Fibroblast of mammary gland (primary cell): ENCODE measurements at regions not wholly inside any gene's neighbourhood (a gene's known extent, or its start where the extent isn't known, plus 50 kb on each side); places are given as distances from the start of the nearest gene placed in this dataset.
A peak's percentile ranks its signal among the peaks of the same experiment; 100 is the strongest.

Source experiments
- DNase-seq: peaks from one replicate; pipeline ENCODE4 v3.0.0-alpha.2; 2010; ENCODE audit warnings: low read depth
- H3K4me3 ChIP-seq: 2 replicates; pipeline ENCODE4 v1.5.1; 2011; ENCODE audit warnings: low read depth, mild to moderate bottlenecking, low read length, moderate library complexity; ENCODE audit not compliant: control insufficient read depth
- TF ChIP-seq, protein P1 (sequence below): conservative IDR thresholded peaks from 2 replicates; pipeline ENCODE4 v1.5.1; 2011; ENCODE audit warnings: low read depth, low read length, inconsistent platforms; ENCODE audit not compliant: control insufficient read depth, insufficient read depth

DNA sequence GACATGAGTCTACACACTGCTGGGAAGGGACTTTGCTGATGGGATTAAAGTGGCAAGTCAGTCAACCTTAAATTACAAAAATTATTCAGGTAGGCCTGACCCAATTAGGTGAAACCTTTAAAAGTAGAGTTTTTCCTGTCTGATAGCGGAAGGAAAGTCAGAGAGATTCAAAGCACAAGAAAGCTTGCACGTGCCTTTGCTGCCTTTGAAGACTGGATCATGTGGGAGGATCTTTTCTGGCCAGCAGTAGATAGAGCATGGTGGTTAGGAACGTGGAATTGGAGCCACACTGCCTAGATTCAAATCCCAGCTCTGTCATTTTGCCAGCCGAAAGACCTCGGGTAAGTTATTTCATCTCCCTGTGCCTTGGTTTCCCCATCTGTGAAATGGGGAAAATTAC lies 265.8 kb upstream of the PROK2 start:
- TF ChIP-seq, protein P1, sequence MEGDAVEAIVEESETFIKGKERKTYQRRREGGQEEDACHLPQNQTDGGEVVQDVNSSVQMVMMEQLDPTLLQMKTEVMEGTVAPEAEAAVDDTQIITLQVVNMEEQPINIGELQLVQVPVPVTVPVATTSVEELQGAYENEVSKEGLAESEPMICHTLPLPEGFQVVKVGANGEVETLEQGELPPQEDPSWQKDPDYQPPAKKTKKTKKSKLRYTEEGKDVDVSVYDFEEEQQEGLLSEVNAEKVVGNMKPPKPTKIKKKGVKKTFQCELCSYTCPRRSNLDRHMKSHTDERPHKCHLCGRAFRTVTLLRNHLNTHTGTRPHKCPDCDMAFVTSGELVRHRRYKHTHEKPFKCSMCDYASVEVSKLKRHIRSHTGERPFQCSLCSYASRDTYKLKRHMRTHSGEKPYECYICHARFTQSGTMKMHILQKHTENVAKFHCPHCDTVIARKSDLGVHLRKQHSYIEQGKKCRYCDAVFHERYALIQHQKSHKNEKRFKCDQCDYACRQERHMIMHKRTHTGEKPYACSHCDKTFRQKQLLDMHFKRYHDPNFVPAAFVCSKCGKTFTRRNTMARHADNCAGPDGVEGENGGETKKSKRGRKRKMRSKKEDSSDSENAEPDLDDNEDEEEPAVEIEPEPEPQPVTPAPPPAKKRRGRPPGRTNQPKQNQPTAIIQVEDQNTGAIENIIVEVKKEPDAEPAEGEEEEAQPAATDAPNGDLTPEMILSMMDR = no peak
- H3K4me3 ChIP-seq = no peak overlapping the region
- DNase-seq = no peak

- no peak for DNase-seq
- TF ChIP-seq, protein P1 = no peak
- H3K4me3 ChIP-seq = no peak overlapping the region
Observed at GRCh38 chr3:72050048-72050632, 265.2 kb upstream of the PROK2 start.

GRCh38 chr3:72049300-72049699 lies 264.4 kb upstream of the PROK2 start:
- TF ChIP-seq, protein P1 = no peak
- H3K4me3 ChIP-seq = no peak overlapping the region
- DNase-seq = no peak

GRCh38 chr3:72048873-72049272 lies 263.9 kb upstream of the PROK2 start:
- DNase-seq = no peak
- H3K4me3 ChIP-seq = no peak overlapping the region
- TF ChIP-seq, protein P1 = no peak

- no peak overlapping the region for H3K4me3 ChIP-seq
- TF ChIP-seq, protein P1 = no peak
- peak; percentile 43 for DNase-seq
Observed at GRCh38 chr3:72047221-72047871, 262.4 kb upstream of the PROK2 start.

DNA sequence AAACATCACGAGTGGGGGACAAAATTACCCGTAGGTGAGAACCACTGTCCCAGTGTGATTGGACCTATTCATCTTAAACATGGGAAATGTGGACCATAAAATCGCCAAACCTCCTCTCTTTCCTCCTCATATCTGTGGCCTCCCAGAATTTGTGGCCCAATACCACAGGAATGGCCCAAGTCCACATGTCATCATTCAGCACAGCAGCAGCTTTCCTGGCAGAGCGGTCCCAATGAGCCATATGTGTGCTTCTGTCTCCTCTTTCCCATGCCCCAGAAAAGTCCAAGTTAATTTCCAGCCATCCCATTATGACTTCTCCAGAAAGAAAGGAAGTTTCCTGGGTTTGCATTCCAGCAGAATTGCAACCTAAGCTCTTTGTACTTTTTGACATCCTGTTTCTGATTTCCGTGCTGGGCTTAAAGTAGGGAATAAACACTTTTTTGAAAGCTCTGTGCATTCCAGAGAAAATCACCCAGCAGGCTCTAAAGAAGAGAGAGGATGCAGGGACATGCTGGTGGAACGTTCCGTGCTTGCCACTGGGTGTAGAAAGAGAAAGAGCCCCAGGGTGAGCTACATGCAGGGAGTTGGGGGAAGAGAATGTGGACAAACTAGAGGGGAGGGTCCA lies 259.4 kb upstream of the PROK2 start:
- TF ChIP-seq, protein P1 = no peak
- DNase-seq = peak; percentile 32
- H3K4me3 ChIP-seq = no peak overlapping the region
